ENCODE measurements at regions not wholly inside any gene's neighbourhood (a gene's known extent, or its start where the extent isn't known, plus 50 kb on each side); places are given as distances from the start of the nearest gene placed in this dataset.

DNA sequence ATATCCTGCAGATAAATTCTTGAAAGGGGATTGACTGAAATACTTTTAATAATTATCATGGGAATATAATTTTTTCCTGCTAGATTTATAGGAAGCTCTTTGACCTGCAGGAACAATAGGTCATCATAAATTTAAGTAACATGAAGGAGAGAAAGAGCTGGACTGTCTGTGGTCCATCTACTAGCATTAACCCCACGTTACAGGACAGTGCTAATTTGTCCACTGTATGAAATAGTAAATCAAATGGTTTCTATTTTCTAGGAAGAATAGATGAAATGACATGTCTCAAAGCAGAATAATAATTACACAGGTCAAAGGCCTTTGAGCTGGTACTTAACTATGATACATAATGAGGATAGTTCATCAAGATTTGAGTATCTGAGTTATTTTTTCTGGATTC, 825.4 kb upstream of the CNTN5 start:
- intact Hi-C loops (cut with micrococcal nuclease) (no loop called here), dilution Hi-C loops (cut with HindIII; ENCODE audit: low sequenced_read_pairs, unreplicated experiment) (no loop called here), in situ Hi-C loops (cut with MboI; ENCODE audit: low sequenced_read_pairs) (no loop called here)
- Histone ChIP-seq H2BK120ac (ENCODE audit: low read depth, low read length) (no peak overlapping the region), H3K9me1 (ENCODE audit: insufficient read depth, low read length) (no peaks in the 10 kb centered on the region), H3K23ac (ENCODE audit: low read depth, low read length) (no peak overlapping the region), H2BK20ac (ENCODE audit: low read depth, low read length) (no peak overlapping the region), H2AFZ (replicated peaks; ENCODE audit: low read length, poor library complexity) (no peak overlapping the region), H3K27ac (ENCODE audit: insufficient read depth, low read length) (no peak overlapping the region), H3K4me3 (ENCODE audit: insufficient read depth, low read depth, low read length) (no peak overlapping the region), H2BK15ac (ENCODE audit: low read depth, low read length) (no peak overlapping the region), H4K91ac (ENCODE audit: insufficient read depth, low read depth, low read length) (no peak overlapping the region), H3K4ac (ENCODE audit: low read depth, low read length) (no peak overlapping the region), H4K5ac (ENCODE audit: low read depth, low read length) (no peak overlapping the region), H3K9ac (ENCODE audit: low read depth, low read length) (no peak overlapping the region), H3K36me3 (ENCODE audit: control insufficient read depth, insufficient read depth, low read length) (no peaks in the 10 kb centered on the region), H4K20me1 (ENCODE audit: insufficient read depth, low read length) (no peaks in the 10 kb centered on the region), H2AK5ac (ENCODE audit: low read depth, low read length) (no peak overlapping the region), H3K18ac (ENCODE audit: low read depth, low read length) (no peak overlapping the region), H3K14ac (replicated peaks; ENCODE audit: low read depth, low read length) (no peak overlapping the region), H3K4me2 (ENCODE audit: low read depth, low read length) (no peak overlapping the region), H4K8ac (ENCODE audit: low read depth in 2 of 2, low read length in 2 of 2) (no peak overlapping the region), H3K56ac (ENCODE audit: extremely low read depth, insufficient read depth, low read length) (no peak overlapping the region), H3K9me3 (ENCODE audit: control insufficient read depth, insufficient read depth, low read length) (no peaks in the 10 kb centered on the region; the same call in 1 of the 2 replicates), H3K4me1 (ENCODE audit: control insufficient read depth, insufficient read depth, low read length) (no peaks in the 10 kb centered on the region), H3K27me3 (ENCODE audit: control insufficient read depth, insufficient read depth, low read length) (no peaks in the 10 kb centered on the region), H2AK9ac (replicated peaks; ENCODE audit: low read depth, low read length, poor library complexity) (no peak overlapping the region), H3K79me1 (ENCODE audit: low read depth in 1 of 2, low read length in 2 of 2) (no peaks in the 10 kb centered on the region), H2BK5ac (ENCODE audit: low read depth, low read length, poor library complexity, severe bottlenecking) (no peak overlapping the region)
- BruUV-seq (replicated peaks), result no TSS peak
- POLR2A ChIA-PET (ENCODE audit: unreplicated experiment), result no interaction called here
- CTCF ChIA-PET, result no interaction called here
- TF ChIP-seq, protein P1, sequence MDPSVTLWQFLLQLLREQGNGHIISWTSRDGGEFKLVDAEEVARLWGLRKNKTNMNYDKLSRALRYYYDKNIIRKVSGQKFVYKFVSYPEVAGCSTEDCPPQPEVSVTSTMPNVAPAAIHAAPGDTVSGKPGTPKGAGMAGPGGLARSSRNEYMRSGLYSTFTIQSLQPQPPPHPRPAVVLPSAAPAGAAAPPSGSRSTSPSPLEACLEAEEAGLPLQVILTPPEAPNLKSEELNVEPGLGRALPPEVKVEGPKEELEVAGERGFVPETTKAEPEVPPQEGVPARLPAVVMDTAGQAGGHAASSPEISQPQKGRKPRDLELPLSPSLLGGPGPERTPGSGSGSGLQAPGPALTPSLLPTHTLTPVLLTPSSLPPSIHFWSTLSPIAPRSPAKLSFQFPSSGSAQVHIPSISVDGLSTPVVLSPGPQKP (IDR thresholded peaks at IDR 0.05; ENCODE audit: borderline replicate concordance, low read depth, low read length), result no peak
- no peak for TF ChIP-seq BHLHE40 (IDR thresholded peaks at IDR 0.05; ENCODE audit: low read depth, low read length)
- WGBS, 2 experiments (ENCODE audit: extremely low coverage in 2 of 2, insufficient read length in 1 of 2), result no CpG with 5 or more reads among the region's 1 CpG
- DNase-seq, result no peak
- ATAC-seq (ENCODE audit: low read depth), result no peak

Data from IMR-90 (cell line).